BJ (cell line): ENCODE measurements at regions not wholly inside any gene's neighbourhood (a gene's known extent, or its start where the extent isn't known, plus 50 kb on each side); places are given as distances from the start of the nearest gene placed in this dataset.

ENCODE experiments used
- CTCF ChIA-PET: fragments of 350-600 bp; formaldehyde crosslinking; extraction: SDS; loops from one replicate; lab custom pipeline; 2021; ENCODE audit warnings: antibody characterized with exemption, inconsistent platforms; lab: Yijun Ruan, JAX
- POLR2A ChIA-PET: fragments of 300-600 bp; sonication (Branson Sonifier 250); formaldehyde crosslinking; extraction: SDS; loops from one replicate; lab custom pipeline; 2021; ENCODE audit warnings: antibody characterized with exemption; lab: Charles Lee
- DNase-seq: peaks from one replicate; pipeline ENCODE4 v3.0.0-alpha.2; 2011; ENCODE audit warnings: low read depth
- H3K27me3 ChIP-seq: 2 replicates; pipeline ENCODE4 v1.6.0; 2011; ENCODE audit warnings: low read length; ENCODE audit not compliant: control insufficient read depth, insufficient read depth
- H3K36me3 ChIP-seq: 2 replicates; pipeline ENCODE4 v1.5.1; 2011; ENCODE audit warnings: low read length; ENCODE audit not compliant: control insufficient read depth, insufficient read depth
- H3K4me3 ChIP-seq: 2 replicates; pipeline ENCODE4 v1.5.1; 2011; ENCODE audit warnings: low read depth, mild to moderate bottlenecking, control low read depth, low read length
- TF ChIP-seq, protein P1 (sequence below): IDR thresholded peaks from 2 replicates; pipeline ENCODE4 v1.5.1; 2011; ENCODE audit warnings: low read depth, mild to moderate bottlenecking, control low read depth, inconsistent platforms, low read length, moderate library complexity; ENCODE audit not compliant: insufficient read depth

DNA sequence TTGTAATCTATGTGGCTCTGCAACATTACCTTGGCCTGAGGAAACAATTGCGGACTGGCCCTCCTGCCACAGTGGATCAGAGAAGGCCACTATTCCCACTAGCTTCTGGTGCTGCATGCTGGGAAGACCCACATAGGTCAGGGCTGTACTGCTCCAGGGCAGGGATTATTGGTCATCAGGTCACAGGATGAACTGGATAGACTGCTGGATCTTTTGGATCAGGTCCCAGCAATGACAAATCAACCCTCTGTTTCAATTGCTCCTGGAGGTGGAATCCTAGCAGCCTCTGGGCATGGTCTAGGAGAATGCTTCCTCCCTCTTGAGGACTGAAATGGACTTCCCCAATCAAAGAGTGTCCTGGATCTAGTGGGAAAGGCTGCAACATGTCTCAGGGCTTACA is 66.7 kb upstream of the PHF24 start:
- no peak for DNase-seq
- no peaks in the 10 kb centered on the region for H3K36me3 ChIP-seq
- ChIA-PET POLR2A (no interaction called here), CTCF (interaction anchor here (3.4 kb wide), 1 partner anchor 8 kb away, joined by 23 read pairs; no protein-coding TSS in a partner anchor)
- H3K4me3 ChIP-seq = no peak overlapping the region
- TF ChIP-seq, protein P1, sequence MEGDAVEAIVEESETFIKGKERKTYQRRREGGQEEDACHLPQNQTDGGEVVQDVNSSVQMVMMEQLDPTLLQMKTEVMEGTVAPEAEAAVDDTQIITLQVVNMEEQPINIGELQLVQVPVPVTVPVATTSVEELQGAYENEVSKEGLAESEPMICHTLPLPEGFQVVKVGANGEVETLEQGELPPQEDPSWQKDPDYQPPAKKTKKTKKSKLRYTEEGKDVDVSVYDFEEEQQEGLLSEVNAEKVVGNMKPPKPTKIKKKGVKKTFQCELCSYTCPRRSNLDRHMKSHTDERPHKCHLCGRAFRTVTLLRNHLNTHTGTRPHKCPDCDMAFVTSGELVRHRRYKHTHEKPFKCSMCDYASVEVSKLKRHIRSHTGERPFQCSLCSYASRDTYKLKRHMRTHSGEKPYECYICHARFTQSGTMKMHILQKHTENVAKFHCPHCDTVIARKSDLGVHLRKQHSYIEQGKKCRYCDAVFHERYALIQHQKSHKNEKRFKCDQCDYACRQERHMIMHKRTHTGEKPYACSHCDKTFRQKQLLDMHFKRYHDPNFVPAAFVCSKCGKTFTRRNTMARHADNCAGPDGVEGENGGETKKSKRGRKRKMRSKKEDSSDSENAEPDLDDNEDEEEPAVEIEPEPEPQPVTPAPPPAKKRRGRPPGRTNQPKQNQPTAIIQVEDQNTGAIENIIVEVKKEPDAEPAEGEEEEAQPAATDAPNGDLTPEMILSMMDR = no peak
- peaks cover 15% of the 10 kb centered on the region for H3K27me3 ChIP-seq

DNA sequence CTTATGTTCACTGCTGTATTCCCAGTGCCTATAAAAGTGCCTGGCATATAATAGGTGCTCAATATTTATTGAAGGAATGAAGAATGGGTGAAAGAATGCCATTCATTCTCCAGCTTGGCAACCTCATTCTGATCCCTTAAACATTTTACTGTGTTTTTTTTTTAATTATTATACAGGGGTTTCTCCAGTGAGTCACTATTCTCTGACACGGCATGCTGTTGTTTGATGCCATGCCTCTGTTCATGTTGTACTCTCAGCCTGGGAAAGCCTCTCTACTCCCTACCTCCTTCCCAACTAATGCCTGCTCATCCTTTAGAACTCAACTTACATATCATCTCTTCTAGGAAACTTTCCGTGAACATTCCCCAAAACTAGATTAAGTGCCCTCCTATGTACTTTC is 70.2 kb upstream of the PHF24 start:
- ChIA-PET POLR2A (no interaction called here), CTCF (interaction anchor here (1.4 kb wide), 1 partner anchor 12 kb away, joined by 6 read pairs; no protein-coding TSS in a partner anchor)
- Histone ChIP-seq H3K27me3 (peaks cover 6% of the 10 kb centered on the region), H3K4me3 (no peak overlapping the region), H3K36me3 (no peaks in the 10 kb centered on the region)
- DNase-seq = no peak
- TF ChIP-seq, protein P1 = no peak

DNA sequence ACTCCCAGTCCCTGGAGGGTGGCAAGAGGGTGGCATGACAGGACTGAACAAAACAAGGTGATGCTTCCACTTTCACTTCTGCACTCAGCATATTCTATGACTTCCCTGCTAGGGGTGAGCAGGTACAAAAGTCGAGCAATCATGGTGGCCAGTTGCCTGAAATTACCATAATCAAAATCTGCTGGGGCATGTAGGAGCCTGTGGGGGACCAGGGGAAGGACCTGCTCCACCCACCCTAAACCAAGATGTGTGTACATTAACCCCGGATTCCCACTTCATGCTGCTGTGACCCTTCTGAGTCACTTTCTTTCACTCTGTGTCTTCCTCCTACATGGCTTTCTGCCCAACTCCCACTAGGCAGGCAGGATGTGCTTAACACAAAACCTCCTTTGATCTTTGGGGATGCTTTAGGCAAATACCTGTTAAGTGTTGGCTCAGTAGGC is 73.3 kb upstream of the PHF24 start:
- peaks cover 6% of the 10 kb centered on the region for H3K27me3 ChIP-seq
- DNase-seq = no peak
- no peaks in the 10 kb centered on the region for H3K36me3 ChIP-seq
- TF ChIP-seq, protein P1 = no peak
- ChIA-PET CTCF (no interaction called here), POLR2A (no interaction called here)
- no peak overlapping the region for H3K4me3 ChIP-seq

DNA sequence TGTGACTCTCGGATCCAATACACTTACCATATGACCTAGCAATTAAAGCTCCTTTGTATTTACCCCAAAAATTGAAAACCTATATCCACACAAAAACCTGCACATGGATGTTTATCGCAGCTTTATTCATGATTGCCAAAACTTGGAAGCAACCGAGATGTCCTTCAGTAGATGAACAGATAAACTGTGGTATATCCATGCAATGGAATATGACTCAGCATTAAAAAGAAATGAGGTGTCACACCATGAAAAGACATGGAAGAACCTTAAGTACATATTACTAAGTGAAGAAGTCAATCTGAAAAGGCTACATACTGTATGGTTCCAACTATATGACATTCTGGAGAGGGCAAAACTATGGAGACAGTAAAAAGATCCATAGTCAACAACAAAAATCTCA is 82.0 kb upstream of the PHF24 start:
- TF ChIP-seq, protein P1 = no peak
- ChIA-PET POLR2A (no interaction called here), CTCF (no interaction called here)
- Histone ChIP-seq H3K36me3 (no peaks in the 10 kb centered on the region), H3K27me3 (no peaks in the 10 kb centered on the region), H3K4me3 (no peak overlapping the region)
- no peak for DNase-seq

DNA sequence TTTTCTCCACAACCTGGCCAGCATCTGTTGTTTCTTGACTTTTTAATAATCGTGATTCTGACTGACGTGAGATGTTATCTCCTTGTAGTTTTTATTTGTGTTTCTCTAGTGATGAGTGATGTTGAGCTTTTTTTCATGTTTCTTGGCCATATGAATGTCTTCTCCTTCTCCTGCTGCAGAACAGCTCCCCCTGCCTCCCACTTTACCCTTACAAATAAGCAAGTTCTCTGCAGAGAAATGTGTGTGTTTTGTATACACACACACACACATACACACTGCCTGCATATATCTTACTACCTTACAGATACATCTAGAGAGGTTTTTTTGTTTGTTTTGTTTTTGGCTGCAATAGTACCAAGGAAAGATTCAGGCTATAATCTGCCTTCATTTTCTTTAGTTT is 88.7 kb upstream of the PHF24 start:
- H3K36me3 ChIP-seq = no peaks in the 10 kb centered on the region
- no peak overlapping the region for H3K4me3 ChIP-seq
- POLR2A ChIA-PET = no interaction called here
- no peak for DNase-seq
- CTCF ChIA-PET = interaction anchor here (0.9 kb wide), 1 partner anchor 115 kb away, joined by 4 read pairs; no protein-coding TSS in a partner anchor
- no peaks in the 10 kb centered on the region; the same call in 1 of the 2 replicates for H3K27me3 ChIP-seq
- TF ChIP-seq, protein P1 = peak; percentile 36; the same call in 1 of the 2 replicates
